OCI-LY7 (cell line): ENCODE measurements at regions not wholly inside any gene's neighbourhood (a gene's known extent, or its start where the extent isn't known, plus 50 kb on each side); places are given as distances from the start of the nearest gene placed in this dataset.

Experiments
- BruUV-seq: library from RNA; stranded (reverse); fragments of 400-500 nt; replicated peaks from 2 replicates; lab custom pipeline; 2021; lab: Mats Ljungman, UMichigan
- CTCF ChIA-PET: fragments of 300-600 bp; sonication (Branson Sonifier 250); formaldehyde crosslinking; loops from one replicate; lab custom pipeline; 2022; ENCODE audit warnings: antibody characterized with exemption; ENCODE audit not compliant: unreplicated experiment; lab: Charles Lee
- POLR2A ChIA-PET: fragments of 300-600 bp; sonication (Branson Sonifier 250); formaldehyde crosslinking; loops from one replicate; lab custom pipeline; 2022; ENCODE audit warnings: antibody characterized with exemption; lab: Charles Lee
- DNase-seq: peaks from one replicate; pipeline ENCODE4 v3.0.0-alpha.2; 2015; ENCODE audit warnings: low spot score
- H2AFZ ChIP-seq: fragments of 200-600 bp; sonication (generic), shearing (Covaris generic); 2 replicates; pipeline ENCODE4 v1.6.1; 2014; ENCODE audit warnings: mild to moderate bottlenecking, antibody characterized with exemption, low read length, moderate library complexity
- H3K27ac ChIP-seq: fragments of 200-600 bp; sonication (generic); 2 replicates; pipeline ENCODE4 v1.5.1; 2014; ENCODE audit warnings: mixed run types, low read depth, mild to moderate bottlenecking, moderate library complexity, low read length, inconsistent platforms; ENCODE audit not compliant: poor library complexity, severe bottlenecking
- H3K36me3 ChIP-seq: fragments of 200-600 bp; sonication (generic); 2 replicates; pipeline ENCODE4 v1.6.1; 2014; ENCODE audit warnings: mild to moderate bottlenecking, antibody characterized with exemption, low read length, moderate library complexity, mixed read lengths; ENCODE audit not compliant: insufficient read depth
- H3K4me1 ChIP-seq: fragments of 200-600 bp; sonication (generic); 2 replicates; pipeline ENCODE4 v1.5.1; 2014; ENCODE audit warnings: mild to moderate bottlenecking, low read length; ENCODE audit not compliant: insufficient read depth, poor library complexity, severe bottlenecking
- H3K4me2 ChIP-seq: fragments of 200-600 bp; sonication (generic); 2 replicates; pipeline ENCODE4 v1.6.1; 2014; ENCODE audit warnings: mild to moderate bottlenecking, low read length
- H3K4me3 ChIP-seq: fragments of 200-600 bp; sonication (generic); 2 replicates; pipeline ENCODE4 v1.5.1; 2014; ENCODE audit warnings: mild to moderate bottlenecking, low read depth, low read length; ENCODE audit not compliant: poor library complexity, severe bottlenecking
- H3K79me2 ChIP-seq: fragments of 200-600 bp; sonication (generic); 2 replicates; pipeline ENCODE4 v1.6.1; 2016; ENCODE audit warnings: low read depth, mild to moderate bottlenecking, low read length, moderate library complexity, mixed read lengths; ENCODE audit not compliant: insufficient read depth
- H3K9me2 ChIP-seq: fragments of 200-600 bp; sonication (generic); 2 replicates; pipeline ENCODE4 v1.6.1; 2016; ENCODE audit warnings: mild to moderate bottlenecking, low read length, mixed read lengths; ENCODE audit not compliant: insufficient read depth
- H3K9me3 ChIP-seq: fragments of 200-600 bp; sonication (generic); 2 replicates; pipeline ENCODE4 v1.6.1; 2014; ENCODE audit warnings: mild to moderate bottlenecking, mixed run types, low read length, mixed read lengths
- H4K20me1 ChIP-seq: fragments of 200-600 bp; sonication (generic); 2 replicates; pipeline ENCODE4 v1.6.1; 2014; ENCODE audit warnings: mild to moderate bottlenecking, antibody characterized with exemption, low read length, moderate library complexity, mixed read lengths; ENCODE audit not compliant: insufficient read depth
- EZH2phosphoT487 ChIP-seq: fragments of 200-600 bp; sonication (generic); IDR thresholded peaks from 2 replicates; pipeline ENCODE4 v1.6.1; 2018; ENCODE audit warnings: low read depth, borderline replicate concordance, mild to moderate bottlenecking, mixed run types, antibody characterized with exemption, low read length, moderate library complexity, mixed read lengths
- intact Hi-C: fragments of 100-400 bp; cut with micrococcal nuclease; formaldehyde crosslinking; loops from one replicate; pipeline ENCODE4 v1.10.0; 2022; ENCODE audit not compliant: unreplicated experiment
- TF ChIP-seq, protein P1 (sequence below): fragments of 200-600 bp; sonication (generic); conservative IDR thresholded peaks from 2 replicates; pipeline ENCODE4 v1.5.1; 2014; ENCODE audit warnings: mild to moderate bottlenecking, antibody characterized with exemption, low read length, moderate library complexity, mixed read lengths

DNA sequence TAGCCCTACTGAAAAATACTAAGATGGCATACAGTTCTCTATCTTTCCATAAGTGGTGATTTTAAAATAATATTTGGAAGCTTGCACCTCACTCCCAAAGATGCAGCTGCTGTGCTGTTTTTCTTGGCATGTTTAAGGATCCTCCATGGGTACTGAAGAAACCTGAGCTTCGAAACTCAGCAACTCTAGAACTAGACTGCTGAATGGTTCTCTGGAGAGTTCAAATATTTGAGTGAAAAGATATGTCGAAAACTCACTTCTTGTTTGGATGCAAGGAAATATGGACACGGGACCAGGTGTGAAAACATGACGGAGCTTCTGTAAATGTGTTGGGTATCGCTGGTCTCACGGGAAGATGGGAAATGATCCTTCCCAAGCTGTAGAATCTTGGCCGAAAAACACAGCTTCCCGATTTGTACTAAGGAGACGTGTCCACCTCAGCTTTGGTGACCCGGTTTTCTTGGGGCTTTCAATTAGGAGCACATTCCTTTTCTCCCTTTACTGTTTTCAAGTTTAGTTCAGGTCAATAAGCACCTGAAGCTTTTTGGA lies 543.8 kb upstream of the NRP1 start:
- H4K20me1 ChIP-seq = no peaks in the 10 kb centered on the region
- POLR2A ChIA-PET = interaction anchor here (0.5 kb wide), 1 partner anchor 290 kb away, joined by 3 read pairs; no protein-coding TSS in a partner anchor

DNA sequence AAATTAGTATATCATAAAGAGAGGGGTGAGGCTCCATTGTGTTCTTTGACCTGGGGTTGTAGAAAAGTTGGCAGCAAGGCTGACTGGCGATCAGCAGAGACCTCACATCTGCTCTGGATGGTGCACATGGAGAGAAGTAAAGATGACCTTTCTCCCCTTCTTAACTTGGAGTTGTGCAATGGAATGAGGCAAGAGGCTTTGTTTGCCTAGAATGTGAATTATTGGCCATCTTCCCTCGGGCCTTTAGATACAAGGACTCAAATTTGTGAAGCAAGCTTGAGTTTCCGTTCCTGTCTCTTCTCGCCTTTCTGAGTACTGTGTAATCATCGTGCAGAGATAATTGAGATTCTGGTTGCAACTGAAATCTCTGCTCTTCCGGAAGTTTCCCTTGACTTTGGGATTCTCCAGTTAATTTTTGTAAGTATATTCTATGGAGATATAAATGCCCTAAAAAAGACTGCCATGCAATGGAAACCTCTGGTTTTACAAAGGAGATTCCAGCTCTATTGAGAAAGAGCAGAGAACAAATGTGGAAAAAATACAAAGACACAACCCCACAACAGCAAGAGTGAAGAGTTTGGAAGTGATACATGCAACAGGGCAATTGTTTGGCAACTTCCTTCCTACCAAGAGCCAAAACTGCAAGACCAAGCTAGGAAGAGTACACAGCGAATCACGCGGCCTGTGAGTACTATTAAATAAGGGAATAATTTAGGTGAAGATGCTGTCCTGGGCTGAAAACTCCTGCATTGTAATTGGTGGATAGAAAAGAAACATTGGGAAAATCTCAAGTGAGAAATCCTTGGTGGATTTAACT lies 542.3 kb upstream of the NRP1 start:
- POLR2A ChIA-PET = no interaction called here
- H3K9me2 ChIP-seq = no peaks in the 10 kb centered on the region
- intact Hi-C loops = no loop called here
- no peaks in the 10 kb centered on the region for H3K36me3 ChIP-seq
- H3K27ac ChIP-seq = no peak overlapping the region
- no peaks in the 10 kb centered on the region for H3K79me2 ChIP-seq
- no peak overlapping the region for H3K4me3 ChIP-seq
- H2AFZ ChIP-seq = no peak overlapping the region
- TF ChIP-seq, protein P1, sequence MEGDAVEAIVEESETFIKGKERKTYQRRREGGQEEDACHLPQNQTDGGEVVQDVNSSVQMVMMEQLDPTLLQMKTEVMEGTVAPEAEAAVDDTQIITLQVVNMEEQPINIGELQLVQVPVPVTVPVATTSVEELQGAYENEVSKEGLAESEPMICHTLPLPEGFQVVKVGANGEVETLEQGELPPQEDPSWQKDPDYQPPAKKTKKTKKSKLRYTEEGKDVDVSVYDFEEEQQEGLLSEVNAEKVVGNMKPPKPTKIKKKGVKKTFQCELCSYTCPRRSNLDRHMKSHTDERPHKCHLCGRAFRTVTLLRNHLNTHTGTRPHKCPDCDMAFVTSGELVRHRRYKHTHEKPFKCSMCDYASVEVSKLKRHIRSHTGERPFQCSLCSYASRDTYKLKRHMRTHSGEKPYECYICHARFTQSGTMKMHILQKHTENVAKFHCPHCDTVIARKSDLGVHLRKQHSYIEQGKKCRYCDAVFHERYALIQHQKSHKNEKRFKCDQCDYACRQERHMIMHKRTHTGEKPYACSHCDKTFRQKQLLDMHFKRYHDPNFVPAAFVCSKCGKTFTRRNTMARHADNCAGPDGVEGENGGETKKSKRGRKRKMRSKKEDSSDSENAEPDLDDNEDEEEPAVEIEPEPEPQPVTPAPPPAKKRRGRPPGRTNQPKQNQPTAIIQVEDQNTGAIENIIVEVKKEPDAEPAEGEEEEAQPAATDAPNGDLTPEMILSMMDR = no peak
- TF ChIP-seq EZH2phosphoT487 = no peak
- H3K9me3 ChIP-seq = no peaks in the 10 kb centered on the region
- H4K20me1 ChIP-seq = no peaks in the 10 kb centered on the region
- no TSS peak for BruUV-seq
- no peak for DNase-seq
- no peaks in the 10 kb centered on the region for H3K4me1 ChIP-seq
- CTCF ChIA-PET = no interaction called here
- no peak overlapping the region for H3K4me2 ChIP-seq

More for the DNA sequence above, 543.8 kb upstream of the NRP1 start:
- Histone ChIP-seq H3K4me1 (no peaks in the 10 kb centered on the region), H3K4me2 (no peak overlapping the region), H3K79me2 (no peaks in the 10 kb centered on the region), H3K9me3 (no peaks in the 10 kb centered on the region), H3K9me2 (no peaks in the 10 kb centered on the region), H3K4me3 (no peak overlapping the region), H2AFZ (no peak overlapping the region), H3K36me3 (no peaks in the 10 kb centered on the region), H3K27ac (no peak overlapping the region)
- intact Hi-C loops = no loop called here
- no TSS peak for BruUV-seq
- CTCF ChIA-PET = no interaction called here
- TF ChIP-seq, protein P1 = no peak
- TF ChIP-seq EZH2phosphoT487 = no peak
- DNase-seq = no peak

DNA sequence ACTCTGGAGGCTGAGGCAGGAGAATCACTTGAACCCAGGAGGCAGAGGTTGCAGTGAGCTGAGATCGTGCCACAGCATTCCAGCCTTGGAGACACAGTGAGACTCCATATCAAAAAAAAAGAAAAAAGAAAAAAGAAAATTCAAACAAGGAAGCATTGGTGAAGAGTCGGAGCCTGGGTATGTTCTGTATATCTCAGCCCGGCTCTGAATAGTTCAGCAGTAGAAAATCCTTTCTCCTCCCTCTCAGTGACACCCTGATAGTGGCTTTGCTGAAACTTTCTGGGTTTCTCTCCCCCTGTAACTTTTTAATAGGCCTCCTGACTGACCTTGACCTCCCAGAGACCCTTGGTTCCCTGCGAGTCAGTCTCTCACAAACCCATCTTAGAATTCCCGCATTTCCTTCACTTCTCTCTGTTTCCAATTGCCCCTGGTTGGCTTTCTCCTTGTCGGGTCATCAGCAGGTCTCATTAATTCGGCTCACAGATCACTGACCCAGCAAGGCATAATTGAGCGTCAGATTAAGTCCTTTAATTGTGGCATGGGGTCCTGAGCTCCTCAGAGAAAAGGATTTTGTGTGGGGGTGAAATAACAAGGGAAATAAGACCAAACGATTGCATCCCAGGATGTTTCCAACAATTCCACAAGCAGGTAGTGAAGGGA lies 541.6 kb upstream of the NRP1 start:
- Histone ChIP-seq H3K9me2 (no peaks in the 10 kb centered on the region), H3K79me2 (no peaks in the 10 kb centered on the region), H3K4me2 (no peak overlapping the region), H3K9me3 (no peaks in the 10 kb centered on the region), H2AFZ (no peak overlapping the region), H3K4me3 (no peak overlapping the region), H3K4me1 (no peaks in the 10 kb centered on the region), H4K20me1 (no peaks in the 10 kb centered on the region), H3K36me3 (no peaks in the 10 kb centered on the region), H3K27ac (no peak overlapping the region)
- intact Hi-C loops = no loop called here
- BruUV-seq = no TSS peak
- DNase-seq = no peak
- TF ChIP-seq, protein P1 = no peak
- no peak for TF ChIP-seq EZH2phosphoT487
- POLR2A ChIA-PET = no interaction called here
- CTCF ChIA-PET = no interaction called here
